Astrocyte of the spinal cord (primary cell): ENCODE measurements at regions not wholly inside any gene's neighbourhood (a gene's known extent, or its start where the extent isn't known, plus 50 kb on each side); places are given as distances from the start of the nearest gene placed in this dataset.
A peak's percentile ranks its signal among the peaks of the same experiment; 100 is the strongest.

ENCODE experiments used
- DNase-seq: peaks from one replicate; pipeline ENCODE4 v3.0.0; 2011; ENCODE audit warnings: low read depth, low spot score
- H3K4me3 ChIP-seq: 2 replicates; pipeline ENCODE4 v1.5.1; 2011; ENCODE audit warnings: low read depth, mild to moderate bottlenecking, low read length, moderate library complexity
- in situ Hi-C: cut with HindIII; loops from 2 replicates; pipeline ENCODE4 v1.10.0; 2017; ENCODE audit warnings: low sequenced_read_pairs
- TF ChIP-seq, protein P1 (sequence below): IDR thresholded peaks from 2 replicates; pipeline ENCODE4 v1.5.1; 2012; ENCODE audit warnings: low read depth, mild to moderate bottlenecking, low read length, inconsistent platforms

DNA sequence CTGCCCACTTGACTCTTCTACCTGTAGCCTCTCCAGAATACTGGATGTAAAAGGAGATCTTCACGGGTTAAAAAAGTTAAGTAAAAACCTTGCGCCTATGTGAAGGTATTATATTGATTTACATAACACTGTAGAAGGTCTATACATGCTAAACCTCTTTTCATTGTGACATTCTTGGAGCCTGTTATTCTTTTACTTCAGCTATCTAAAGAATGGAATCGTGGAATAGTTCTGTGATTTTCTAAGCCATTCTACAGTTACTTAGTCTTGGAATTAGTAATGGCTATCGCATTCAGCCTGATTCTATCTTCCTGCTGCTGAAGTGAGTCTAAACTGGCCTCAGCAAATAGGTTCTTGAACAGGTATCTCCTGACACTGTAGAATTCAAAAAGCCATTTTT lies 430.0 kb upstream of the DPH6 start:
- DNase-seq = no peak
- in situ Hi-C loops = no loop called here
- TF ChIP-seq, protein P1, sequence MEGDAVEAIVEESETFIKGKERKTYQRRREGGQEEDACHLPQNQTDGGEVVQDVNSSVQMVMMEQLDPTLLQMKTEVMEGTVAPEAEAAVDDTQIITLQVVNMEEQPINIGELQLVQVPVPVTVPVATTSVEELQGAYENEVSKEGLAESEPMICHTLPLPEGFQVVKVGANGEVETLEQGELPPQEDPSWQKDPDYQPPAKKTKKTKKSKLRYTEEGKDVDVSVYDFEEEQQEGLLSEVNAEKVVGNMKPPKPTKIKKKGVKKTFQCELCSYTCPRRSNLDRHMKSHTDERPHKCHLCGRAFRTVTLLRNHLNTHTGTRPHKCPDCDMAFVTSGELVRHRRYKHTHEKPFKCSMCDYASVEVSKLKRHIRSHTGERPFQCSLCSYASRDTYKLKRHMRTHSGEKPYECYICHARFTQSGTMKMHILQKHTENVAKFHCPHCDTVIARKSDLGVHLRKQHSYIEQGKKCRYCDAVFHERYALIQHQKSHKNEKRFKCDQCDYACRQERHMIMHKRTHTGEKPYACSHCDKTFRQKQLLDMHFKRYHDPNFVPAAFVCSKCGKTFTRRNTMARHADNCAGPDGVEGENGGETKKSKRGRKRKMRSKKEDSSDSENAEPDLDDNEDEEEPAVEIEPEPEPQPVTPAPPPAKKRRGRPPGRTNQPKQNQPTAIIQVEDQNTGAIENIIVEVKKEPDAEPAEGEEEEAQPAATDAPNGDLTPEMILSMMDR = no peak
- H3K4me3 ChIP-seq = no peak overlapping the region

DNA sequence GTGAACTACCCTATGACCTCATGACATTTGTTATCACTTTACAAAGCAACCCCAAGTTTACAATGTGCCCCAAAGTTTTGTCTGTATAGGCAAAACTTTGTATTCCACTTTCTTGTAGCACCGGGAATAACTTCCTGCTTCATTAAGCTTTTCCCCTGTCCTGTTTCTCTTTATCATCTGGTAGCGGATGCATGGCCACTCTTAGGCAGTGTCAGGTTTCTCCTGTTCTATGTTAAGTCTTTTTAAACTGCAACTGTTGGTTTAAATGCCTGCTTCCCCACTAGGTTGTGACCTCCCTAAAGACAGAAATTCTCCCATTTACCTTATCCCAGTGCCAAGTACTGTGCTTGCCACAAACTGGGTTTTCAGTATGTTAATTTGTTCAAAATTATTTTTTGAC lies 433.6 kb upstream of the DPH6 start:
- DNase-seq = no peak
- TF ChIP-seq, protein P1 = no peak
- in situ Hi-C loops = no loop called here
- no peak overlapping the region for H3K4me3 ChIP-seq

DNA sequence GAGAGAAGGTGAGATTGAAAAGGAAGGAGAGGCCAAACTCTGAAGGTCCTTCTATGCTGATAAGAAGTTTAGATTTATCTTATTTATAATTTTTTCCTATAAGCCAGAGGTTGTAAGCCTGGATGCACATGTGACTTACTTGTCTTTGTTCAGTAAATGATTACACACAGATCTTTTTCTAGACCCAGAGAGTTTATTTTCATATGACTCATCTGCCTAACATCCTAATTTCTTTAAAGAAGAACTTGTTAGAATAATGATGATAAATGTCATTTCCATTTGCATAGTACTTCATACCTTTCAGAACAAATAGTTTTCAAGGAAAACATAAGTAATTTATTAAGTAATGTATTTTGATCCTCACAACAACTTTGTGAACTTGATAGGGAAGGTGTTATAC lies 434.8 kb upstream of the DPH6 start:
- TF ChIP-seq, protein P1 = no peak
- DNase-seq = peak; percentile 47
- H3K4me3 ChIP-seq = no peak overlapping the region
- in situ Hi-C loops = no loop called here

DNA sequence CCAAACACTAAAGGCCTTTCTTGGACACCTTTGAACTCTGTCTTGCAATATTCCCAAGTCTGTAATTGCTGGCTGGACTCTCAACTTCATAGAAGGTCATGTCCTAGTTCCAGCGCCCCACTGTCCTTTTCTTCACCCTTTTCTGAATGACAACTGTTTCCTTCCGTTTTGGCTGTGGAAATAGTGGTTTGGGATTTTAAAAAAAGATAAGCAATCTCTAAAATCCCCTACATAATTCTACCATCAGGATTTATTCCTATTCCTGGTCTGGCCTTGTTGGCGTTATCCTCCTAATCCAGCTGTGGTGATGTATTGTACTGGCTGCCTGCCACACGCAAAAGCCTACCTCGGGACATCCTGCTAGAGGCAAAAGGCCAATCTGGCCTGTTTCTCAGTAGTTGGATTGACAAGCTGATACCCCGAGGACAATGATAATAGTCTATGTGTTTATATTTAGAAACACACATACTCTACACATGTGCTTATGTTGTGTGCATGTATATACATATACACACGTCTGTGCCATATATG lies 440.3 kb upstream of the DPH6 start:
- H3K4me3 ChIP-seq = no peak overlapping the region
- in situ Hi-C loops = no loop called here
- TF ChIP-seq, protein P1 = no peak
- DNase-seq = no peak

DNA sequence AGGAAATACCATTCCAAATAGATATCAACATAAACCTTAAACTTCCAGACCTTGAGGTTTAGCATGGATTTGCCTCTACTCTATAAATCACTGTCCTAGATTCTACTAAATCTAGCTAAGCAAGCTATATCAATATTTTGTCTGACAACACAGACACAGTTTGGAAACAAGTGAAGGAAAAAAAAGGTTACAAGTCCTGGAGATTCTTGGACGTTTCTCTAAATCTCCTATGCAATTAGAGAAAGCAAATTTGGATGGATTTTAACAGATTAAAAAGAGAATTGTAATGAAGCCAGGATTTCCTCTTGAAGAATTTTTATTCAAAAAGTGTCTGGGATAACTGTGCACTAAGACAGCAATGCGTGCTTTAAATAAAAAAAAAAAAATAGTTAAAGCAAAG lies 441.1 kb upstream of the DPH6 start:
- in situ Hi-C loops = no loop called here
- no peak for DNase-seq
- TF ChIP-seq, protein P1 = no peak
- no peak overlapping the region for H3K4me3 ChIP-seq

DNA sequence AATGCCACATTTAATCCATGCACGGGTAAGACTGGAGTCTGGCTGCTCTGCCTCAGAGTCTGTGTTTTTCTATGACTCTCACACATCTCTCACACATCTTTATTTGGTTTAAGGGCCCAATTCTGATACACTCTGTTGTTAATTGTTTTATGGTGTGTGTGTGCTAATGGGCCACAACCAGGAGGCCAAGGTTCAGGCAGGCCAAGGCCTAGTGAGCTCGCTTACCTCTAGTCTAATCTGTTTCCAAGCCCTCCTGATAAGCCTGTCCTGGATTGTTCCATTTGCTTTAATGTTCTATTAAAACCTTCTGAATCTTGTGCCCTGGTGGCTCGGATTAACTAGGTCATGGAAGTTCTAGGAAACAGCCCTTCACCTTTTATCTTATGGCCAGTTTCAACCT lies 445.4 kb upstream of the DPH6 start:
- in situ Hi-C loops = no loop called here
- TF ChIP-seq, protein P1 = no peak
- H3K4me3 ChIP-seq = no peak overlapping the region
- DNase-seq = no peak

DNA sequence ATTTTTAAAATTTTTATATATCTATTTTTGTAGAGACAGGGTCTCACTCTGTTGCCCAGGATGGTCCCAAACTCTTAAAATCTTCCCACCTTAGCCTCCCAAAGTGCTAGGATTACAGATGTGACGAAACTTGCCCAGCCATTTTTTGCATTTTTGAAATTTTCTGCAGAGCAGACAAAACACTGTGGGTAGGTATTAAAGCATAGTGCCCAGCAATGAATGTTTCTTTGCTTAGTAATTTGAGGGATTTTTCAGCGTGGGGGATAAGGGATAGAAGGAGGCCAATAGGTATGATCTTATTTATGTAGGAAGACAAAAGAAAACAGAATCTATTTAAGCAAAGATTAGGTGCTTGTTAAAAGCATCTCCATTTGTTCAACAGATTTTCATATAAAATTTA lies 446.8 kb upstream of the DPH6 start:
- in situ Hi-C loops = no loop called here
- no peak for DNase-seq

More for the DNA sequence above, 446.8 kb upstream of the DPH6 start:
- TF ChIP-seq, protein P1 = no peak
- no peak overlapping the region for H3K4me3 ChIP-seq
